Nephron progenitor cell (in vitro differentiated cells): ENCODE measurements at regions not wholly inside any gene's neighbourhood (a gene's known extent, or its start where the extent isn't known, plus 50 kb on each side); places are given as distances from the start of the nearest gene placed in this dataset.
"Not testable (repeated sequence)": the region's sequence is repeated elsewhere in the genome, so short reads cannot be mapped to it uniquely, and the experiment has no call there.

Experiments used
- DNase-seq: peaks from one replicate; pipeline ENCODE4 v3.0.0; 2021
- H3K27ac Mint-ChIP-seq: 2 replicates; pipeline ENCODE4 v1.8.0; 2021; ENCODE audit warnings: mild to moderate bottlenecking, moderate library complexity, mixed read lengths
- H3K27me3 Mint-ChIP-seq: 2 replicates; pipeline ENCODE4 v1.8.0; 2021; ENCODE audit warnings: mild to moderate bottlenecking, low read depth, mixed read lengths; ENCODE audit not compliant: poor library complexity
- H3K36me3 Mint-ChIP-seq: 2 replicates; pipeline ENCODE4 v1.8.0; 2021; ENCODE audit warnings: low read depth, mixed read lengths
- H3K4me1 Mint-ChIP-seq: 2 replicates; pipeline ENCODE4 v1.8.0; 2021; ENCODE audit warnings: mixed read lengths
- H3K4me3 Mint-ChIP-seq: 2 replicates; pipeline ENCODE4 v1.8.0; 2021; ENCODE audit warnings: mild to moderate bottlenecking, moderate library complexity, mixed read lengths
- H3K9me3 Mint-ChIP-seq: 2 replicates; pipeline ENCODE4 v1.8.0; 2021; ENCODE audit warnings: mild to moderate bottlenecking, moderate library complexity, mixed read lengths
- TF ChIP-seq, protein P1 (sequence below): fragments of 200-600 bp; sonication (generic); IDR thresholded peaks from 2 replicates; pipeline ENCODE4 v1.5.0; 2021; ENCODE audit warnings: antibody characterized with exemption

GRCh38 chr18:55732227-55733106 is 144.5 kb upstream of the TCF4 start:
- Mint-ChIP-seq H3K27me3 (peaks cover 7% of the 10 kb centered on the region), H3K4me3 (no peak overlapping the region), H3K9me3 (no peaks in the 10 kb centered on the region), H3K36me3 (no peaks in the 10 kb centered on the region), H3K4me1 (peaks cover 10% of the 10 kb centered on the region), H3K27ac (no peak overlapping the region)
- no peak for DNase-seq
- TF ChIP-seq, protein P1, sequence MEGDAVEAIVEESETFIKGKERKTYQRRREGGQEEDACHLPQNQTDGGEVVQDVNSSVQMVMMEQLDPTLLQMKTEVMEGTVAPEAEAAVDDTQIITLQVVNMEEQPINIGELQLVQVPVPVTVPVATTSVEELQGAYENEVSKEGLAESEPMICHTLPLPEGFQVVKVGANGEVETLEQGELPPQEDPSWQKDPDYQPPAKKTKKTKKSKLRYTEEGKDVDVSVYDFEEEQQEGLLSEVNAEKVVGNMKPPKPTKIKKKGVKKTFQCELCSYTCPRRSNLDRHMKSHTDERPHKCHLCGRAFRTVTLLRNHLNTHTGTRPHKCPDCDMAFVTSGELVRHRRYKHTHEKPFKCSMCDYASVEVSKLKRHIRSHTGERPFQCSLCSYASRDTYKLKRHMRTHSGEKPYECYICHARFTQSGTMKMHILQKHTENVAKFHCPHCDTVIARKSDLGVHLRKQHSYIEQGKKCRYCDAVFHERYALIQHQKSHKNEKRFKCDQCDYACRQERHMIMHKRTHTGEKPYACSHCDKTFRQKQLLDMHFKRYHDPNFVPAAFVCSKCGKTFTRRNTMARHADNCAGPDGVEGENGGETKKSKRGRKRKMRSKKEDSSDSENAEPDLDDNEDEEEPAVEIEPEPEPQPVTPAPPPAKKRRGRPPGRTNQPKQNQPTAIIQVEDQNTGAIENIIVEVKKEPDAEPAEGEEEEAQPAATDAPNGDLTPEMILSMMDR = no peak

- Mint-ChIP-seq H3K27me3 (peaks cover 7% of the 10 kb centered on the region), H3K4me1 (peaks cover 10% of the 10 kb centered on the region), H3K9me3 (no peaks in the 10 kb centered on the region), H3K4me3 (no peak overlapping the region), H3K36me3 (no peaks in the 10 kb centered on the region), H3K27ac (peak overlapping the region; percentile 81)
- DNase-seq = no peak
- TF ChIP-seq, protein P1 = no peak
Observed at GRCh38 chr18:55731594-55732042, 143.6 kb upstream of the TCF4 start.

DNA sequence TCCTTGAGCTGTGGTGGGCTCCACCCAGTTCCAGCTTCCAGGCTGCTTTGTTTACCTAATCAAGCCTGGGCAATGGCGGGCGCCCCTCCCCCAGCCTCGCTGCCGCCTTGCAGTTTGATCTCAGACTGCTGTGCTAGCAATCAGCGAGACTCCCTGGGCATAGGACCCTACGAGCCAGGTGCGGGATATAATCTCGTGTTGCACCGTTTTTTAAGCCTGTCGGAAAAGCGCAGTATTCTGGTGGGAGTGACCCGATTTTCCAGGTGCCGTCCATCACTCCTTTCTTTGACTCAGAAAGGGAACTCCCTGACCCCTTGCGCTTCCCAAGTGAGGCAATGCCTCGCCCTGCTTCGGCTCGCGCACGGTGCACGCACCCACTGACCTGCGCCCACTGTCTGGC is 133.0 kb upstream of the TCF4 start:
- not testable (repeated sequence) for H3K4me3 Mint-ChIP-seq, H3K27ac Mint-ChIP-seq, H3K27me3 Mint-ChIP-seq, H3K4me1 Mint-ChIP-seq, H3K36me3 Mint-ChIP-seq, DNase-seq
- H3K9me3 Mint-ChIP-seq = peaks cover 26% of the 10 kb centered on the region

- H3K27me3 Mint-ChIP-seq = peaks cover 3% of the 10 kb centered on the region
- no peak overlapping the region for H3K27ac Mint-ChIP-seq
- H3K9me3 Mint-ChIP-seq = peaks cover 42% of the 10 kb centered on the region
- H3K36me3 Mint-ChIP-seq = peaks cover 15% of the 10 kb centered on the region
- H3K4me1 Mint-ChIP-seq = no peaks in the 10 kb centered on the region
- TF ChIP-seq, protein P1 = no peak
- no peak for DNase-seq
- no peak overlapping the region for H3K4me3 Mint-ChIP-seq
Observed at GRCh38 chr18:55713707-55714106, 125.7 kb upstream of the TCF4 start.

- Mint-ChIP-seq H3K27ac (no peak overlapping the region), H3K27me3 (no peaks in the 10 kb centered on the region), H3K4me3 (no peak overlapping the region), H3K4me1 (no peaks in the 10 kb centered on the region), H3K9me3 (peaks cover 24% of the 10 kb centered on the region), H3K36me3 (no peaks in the 10 kb centered on the region)
- TF ChIP-seq, protein P1 = no peak
- DNase-seq = no peak
Observed at GRCh38 chr18:55706898-55707297, 118.9 kb upstream of the TCF4 start.

GRCh38 chr18:55699233-55699765 is 111.3 kb upstream of the TCF4 start:
- TF ChIP-seq, protein P1 = no peak
- H3K9me3 Mint-ChIP-seq = peaks cover 15% of the 10 kb centered on the region
- peak overlapping the region; percentile 37 for H3K27ac Mint-ChIP-seq
- no peak for DNase-seq
- peaks cover under 1% of the 10 kb centered on the region for H3K27me3 Mint-ChIP-seq
- no peaks in the 10 kb centered on the region for H3K36me3 Mint-ChIP-seq
- peaks cover 5% of the 10 kb centered on the region for H3K4me1 Mint-ChIP-seq
- no peak overlapping the region for H3K4me3 Mint-ChIP-seq
